BJ (cell line): ENCODE measurements at regions not wholly inside any gene's neighbourhood (a gene's known extent, or its start where the extent isn't known, plus 50 kb on each side); places are given as distances from the start of the nearest gene placed in this dataset.

Experiments
- CTCF ChIA-PET: fragments of 350-600 bp; formaldehyde crosslinking; extraction: SDS; loops from one replicate; lab custom pipeline; 2021; ENCODE audit warnings: antibody characterized with exemption, inconsistent platforms; lab: Yijun Ruan, JAX
- POLR2A ChIA-PET: fragments of 300-600 bp; sonication (Branson Sonifier 250); formaldehyde crosslinking; extraction: SDS; loops from one replicate; lab custom pipeline; 2021; ENCODE audit warnings: antibody characterized with exemption; lab: Charles Lee
- DNase-seq: peaks from one replicate; pipeline ENCODE4 v3.0.0-alpha.2; 2011; ENCODE audit warnings: low read depth
- H3K27me3 ChIP-seq: 2 replicates; pipeline ENCODE4 v1.6.0; 2011; ENCODE audit warnings: low read length; ENCODE audit not compliant: control insufficient read depth, insufficient read depth
- H3K36me3 ChIP-seq: 2 replicates; pipeline ENCODE4 v1.5.1; 2011; ENCODE audit warnings: low read length; ENCODE audit not compliant: control insufficient read depth, insufficient read depth
- H3K4me3 ChIP-seq: 2 replicates; pipeline ENCODE4 v1.5.1; 2011; ENCODE audit warnings: low read depth, mild to moderate bottlenecking, control low read depth, low read length
- CTCF ChIP-seq: IDR thresholded peaks from 2 replicates; pipeline ENCODE4 v1.5.1; 2011; ENCODE audit warnings: low read depth, mild to moderate bottlenecking, control low read depth, inconsistent platforms, low read length, moderate library complexity; ENCODE audit not compliant: insufficient read depth

GRCh38 chr13:39159393-39159792, 121.1 kb downstream of the NHLRC3 start:
- ChIA-PET POLR2A (no interaction called here), CTCF (interaction anchor here (1.6 kb wide), 1 partner anchor 14 kb away, joined by 5 read pairs; no protein-coding TSS in a partner anchor)
- no peak overlapping the region for H3K4me3 ChIP-seq
- no peaks in the 10 kb centered on the region for H3K36me3 ChIP-seq
- no peak for DNase-seq
- no peak for TF ChIP-seq CTCF
- peaks cover 2% of the 10 kb centered on the region for H3K27me3 ChIP-seq

GRCh38 chr13:39159846-39160370, 121.7 kb downstream of the NHLRC3 start:
- peaks cover 2% of the 10 kb centered on the region for H3K27me3 ChIP-seq
- H3K36me3 ChIP-seq = no peaks in the 10 kb centered on the region
- CTCF ChIA-PET = interaction anchor here (1.6 kb wide), 1 partner anchor 15 kb away, joined by 5 read pairs; no protein-coding TSS in a partner anchor
- H3K4me3 ChIP-seq = no peak overlapping the region
- POLR2A ChIA-PET = no interaction called here
- DNase-seq = no peak
- TF ChIP-seq CTCF = no peak

GRCh38 chr13:39167018-39167417, 128.8 kb downstream of the NHLRC3 start:
- CTCF ChIA-PET = no interaction called here
- TF ChIP-seq CTCF = no peak
- DNase-seq = no peak
- no peaks in the 10 kb centered on the region for H3K36me3 ChIP-seq
- H3K4me3 ChIP-seq = no peak overlapping the region
- H3K27me3 ChIP-seq = no peaks in the 10 kb centered on the region
- POLR2A ChIA-PET = no interaction called here

- TF ChIP-seq CTCF = no peak
- Histone ChIP-seq H3K36me3 (no peaks in the 10 kb centered on the region), H3K27me3 (no peaks in the 10 kb centered on the region), H3K4me3 (no peak overlapping the region)
- ChIA-PET CTCF (no interaction called here), POLR2A (no interaction called here)
- DNase-seq = no peak
Observed at GRCh38 chr13:39170711-39171110, 132.5 kb downstream of the NHLRC3 start.

GRCh38 chr13:39185326-39185725, 147.1 kb downstream of the NHLRC3 start:
- Histone ChIP-seq H3K4me3 (no peak overlapping the region), H3K36me3 (no peaks in the 10 kb centered on the region), H3K27me3 (no peaks in the 10 kb centered on the region)
- no peak for TF ChIP-seq CTCF
- no peak for DNase-seq
- CTCF ChIA-PET = interaction anchor here (1.0 kb wide), 1 partner anchor 8 kb away, joined by 3 read pairs; no protein-coding TSS in a partner anchor
- POLR2A ChIA-PET = no interaction called here
